ENCODE measurements at regions not wholly inside any gene's neighbourhood (a gene's known extent, or its start where the extent isn't known, plus 50 kb on each side); places are given as distances from the start of the nearest gene placed in this dataset.

GRCh38 chr5:89451263-89451662, 568.3 kb upstream of the MEF2C start:
- TF ChIP-seq POLR2A (IDR thresholded peaks at IDR 0.05) (no peak), POLR2AphosphoS5 (IDR thresholded peaks at IDR 0.05) (no peak)
